C4-2B (cell line): ENCODE measurements at regions not wholly inside any gene's neighbourhood (a gene's known extent, or its start where the extent isn't known, plus 50 kb on each side); places are given as distances from the start of the nearest gene placed in this dataset.

Experiments
- H3K27ac ChIP-seq: fragments of 450-650 bp; 2 replicates; pipeline ENCODE4 v1.5.1; 2017
- ZFX ChIP-seq: fragments of 450-650 bp; IDR thresholded peaks from 2 replicates; pipeline ENCODE4 v1.6.1; 2017
- TF ChIP-seq, protein P1 (sequence below): fragments of 450-650 bp; conservative IDR thresholded peaks from 2 replicates; pipeline ENCODE4 v1.5.1; 2017; ENCODE audit warnings: mild to moderate bottlenecking

DNA sequence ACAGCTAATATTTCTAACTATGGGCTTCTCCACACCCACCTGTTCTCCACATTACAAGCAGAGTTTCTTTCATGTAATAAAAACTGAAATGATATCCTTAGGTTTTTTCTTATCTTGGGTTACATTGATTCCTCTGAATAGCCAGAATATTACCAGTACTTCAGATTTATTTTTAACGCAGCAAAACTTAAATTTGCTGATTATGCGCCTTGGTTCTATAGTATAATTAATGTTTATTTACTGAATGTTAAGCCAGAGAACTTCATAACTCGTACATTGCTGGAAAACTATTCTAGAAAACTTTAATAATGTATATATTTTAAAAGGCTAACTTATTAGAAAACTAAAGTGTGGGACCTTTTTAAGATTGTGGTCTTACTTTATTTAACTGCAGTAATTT is 577.2 kb downstream of the PRKD1 start:
- TF ChIP-seq, protein P1, sequence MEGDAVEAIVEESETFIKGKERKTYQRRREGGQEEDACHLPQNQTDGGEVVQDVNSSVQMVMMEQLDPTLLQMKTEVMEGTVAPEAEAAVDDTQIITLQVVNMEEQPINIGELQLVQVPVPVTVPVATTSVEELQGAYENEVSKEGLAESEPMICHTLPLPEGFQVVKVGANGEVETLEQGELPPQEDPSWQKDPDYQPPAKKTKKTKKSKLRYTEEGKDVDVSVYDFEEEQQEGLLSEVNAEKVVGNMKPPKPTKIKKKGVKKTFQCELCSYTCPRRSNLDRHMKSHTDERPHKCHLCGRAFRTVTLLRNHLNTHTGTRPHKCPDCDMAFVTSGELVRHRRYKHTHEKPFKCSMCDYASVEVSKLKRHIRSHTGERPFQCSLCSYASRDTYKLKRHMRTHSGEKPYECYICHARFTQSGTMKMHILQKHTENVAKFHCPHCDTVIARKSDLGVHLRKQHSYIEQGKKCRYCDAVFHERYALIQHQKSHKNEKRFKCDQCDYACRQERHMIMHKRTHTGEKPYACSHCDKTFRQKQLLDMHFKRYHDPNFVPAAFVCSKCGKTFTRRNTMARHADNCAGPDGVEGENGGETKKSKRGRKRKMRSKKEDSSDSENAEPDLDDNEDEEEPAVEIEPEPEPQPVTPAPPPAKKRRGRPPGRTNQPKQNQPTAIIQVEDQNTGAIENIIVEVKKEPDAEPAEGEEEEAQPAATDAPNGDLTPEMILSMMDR, result no peak
- no peak for TF ChIP-seq ZFX

DNA sequence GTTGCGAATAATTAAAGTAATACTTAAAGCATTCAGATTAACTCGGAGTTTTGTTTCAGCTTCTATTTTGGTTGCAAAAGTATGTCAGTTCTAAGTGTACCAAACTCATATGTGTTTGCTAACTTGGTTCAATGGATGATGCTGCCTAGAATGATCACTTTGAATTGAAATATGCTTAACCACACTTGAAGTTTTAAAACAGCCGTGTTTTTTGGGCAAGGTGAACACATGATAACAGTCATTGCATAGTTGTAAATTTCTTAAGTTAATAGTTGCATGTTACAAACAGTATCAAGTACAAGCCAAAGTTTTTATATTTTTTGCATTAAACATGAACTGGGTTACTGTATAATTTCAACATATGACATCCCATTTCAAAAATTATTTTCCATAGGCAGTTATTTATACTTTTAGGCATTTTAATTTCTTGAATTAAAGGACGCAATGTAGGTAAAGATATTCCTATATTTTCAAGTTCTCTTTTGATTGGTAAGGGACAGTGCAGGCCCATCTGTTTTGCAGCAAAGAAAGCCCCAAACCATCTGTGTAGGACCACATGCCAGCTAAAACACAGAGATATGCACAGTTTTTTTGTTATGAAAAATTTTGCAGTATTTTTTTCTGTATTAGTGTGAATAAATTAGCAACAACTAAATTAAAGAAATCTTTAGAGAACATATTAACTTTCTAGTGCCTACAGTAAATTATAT is 575.5 kb downstream of the PRKD1 start:
- no peak overlapping the region for H3K27ac ChIP-seq
- no peak for TF ChIP-seq ZFX
- TF ChIP-seq, protein P1, result no peak

More for the DNA sequence above, 577.2 kb downstream of the PRKD1 start:
- H3K27ac ChIP-seq, result no peak overlapping the region

DNA sequence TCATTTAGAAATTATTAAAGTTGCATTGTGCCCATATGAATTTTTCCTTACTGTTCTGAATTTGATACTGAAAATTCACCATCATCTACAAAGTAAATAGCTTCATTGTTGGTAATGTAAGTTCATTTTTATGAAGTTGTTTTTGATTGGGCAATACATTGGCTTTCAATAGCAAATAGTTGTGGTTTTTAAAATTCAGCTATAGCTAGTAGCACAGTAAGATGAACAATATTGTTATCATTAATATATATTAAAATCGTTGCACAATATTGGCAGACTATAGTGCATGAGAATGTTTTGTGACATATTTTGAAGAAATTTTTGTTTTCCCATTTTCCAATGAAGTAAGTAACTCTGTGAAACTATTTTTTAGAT is 575.0 kb downstream of the PRKD1 start:
- H3K27ac ChIP-seq, result no peak overlapping the region
- TF ChIP-seq, protein P1, result no peak
- no peak for TF ChIP-seq ZFX

DNA sequence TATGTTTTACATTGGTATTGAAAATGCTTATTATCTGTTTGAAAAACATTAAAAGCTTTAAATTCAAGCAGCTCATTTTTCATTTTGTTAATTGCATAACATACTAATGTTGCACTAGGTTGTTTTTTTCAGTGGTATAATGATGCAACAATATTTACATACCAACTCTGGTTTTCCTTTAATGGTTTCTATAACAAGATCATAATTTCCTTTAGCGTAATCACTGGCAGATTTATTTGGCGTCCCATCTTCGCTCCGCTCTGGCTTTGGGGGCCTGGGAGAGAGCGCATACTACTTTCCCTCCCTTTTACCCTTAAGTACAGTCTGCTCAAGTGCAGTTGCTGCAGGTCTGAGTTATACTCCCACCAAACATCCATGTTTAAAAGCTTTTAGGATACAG is 574.1 kb downstream of the PRKD1 start:
- TF ChIP-seq ZFX, result no peak
- TF ChIP-seq, protein P1, result no peak
- H3K27ac ChIP-seq, result no peak overlapping the region

DNA sequence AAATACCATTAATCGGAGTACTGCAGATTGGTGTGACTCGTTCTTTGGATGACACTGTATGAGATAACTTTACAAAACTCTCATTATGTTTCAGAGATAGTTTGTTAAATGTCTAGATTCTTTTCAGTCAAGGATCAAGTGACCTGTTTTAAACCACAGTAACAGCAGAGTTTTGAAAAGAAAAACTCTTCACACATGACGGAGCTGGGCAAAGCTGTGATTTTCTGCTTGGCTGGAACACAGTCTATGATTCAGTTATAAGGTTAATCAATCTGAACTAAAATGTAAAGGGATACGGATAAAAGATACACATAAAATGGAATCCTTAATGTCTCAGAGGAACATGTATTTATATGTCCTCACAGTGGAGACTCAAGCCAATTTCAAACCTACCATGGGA is 573.2 kb downstream of the PRKD1 start:
- no peak for TF ChIP-seq ZFX
- TF ChIP-seq, protein P1, result no peak
- no peak overlapping the region for H3K27ac ChIP-seq

DNA sequence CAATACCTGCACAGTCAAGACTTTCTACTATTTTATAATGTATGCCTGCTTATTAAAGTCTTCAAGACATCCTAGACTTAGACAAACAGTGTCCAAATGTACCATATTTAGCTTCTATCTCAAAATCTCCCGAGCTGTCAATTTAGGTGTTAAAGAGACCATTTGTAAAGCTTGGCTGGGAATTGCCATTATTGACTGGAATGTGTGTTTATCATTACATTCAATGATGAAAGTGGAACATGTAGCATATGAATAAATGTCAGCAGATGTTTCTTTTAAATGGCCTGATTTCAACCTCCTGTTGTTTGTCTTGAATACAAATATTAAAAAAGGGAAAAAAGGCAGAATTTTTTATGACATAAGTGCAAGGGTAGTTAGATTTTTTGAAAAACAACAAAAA is 572.3 kb downstream of the PRKD1 start:
- H3K27ac ChIP-seq, result no peak overlapping the region
- TF ChIP-seq ZFX, result no peak
- TF ChIP-seq, protein P1, result no peak

DNA sequence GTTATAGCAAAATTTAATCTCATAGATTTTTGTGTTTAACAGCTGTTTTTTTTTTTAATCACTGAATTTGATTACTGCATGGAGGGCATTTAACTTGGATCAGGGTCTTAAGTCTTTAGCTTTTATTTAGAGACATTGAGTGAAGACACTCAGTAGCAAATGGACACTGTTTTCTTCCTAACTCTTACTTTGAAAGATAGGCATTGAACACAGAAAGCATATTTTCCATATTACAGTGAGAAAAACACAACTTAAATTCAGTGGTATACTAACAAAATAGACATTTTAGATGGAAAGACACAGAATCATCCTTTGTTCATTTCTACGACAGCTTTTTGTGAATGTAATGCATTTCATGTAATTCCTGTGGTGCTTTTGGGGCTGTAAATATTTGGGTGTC is 571.8 kb downstream of the PRKD1 start:
- no peak overlapping the region for H3K27ac ChIP-seq
- TF ChIP-seq, protein P1, result no peak
- no peak for TF ChIP-seq ZFX
